Gastrocnemius medialis (tissue), 4 donors: ENCODE measurements at regions not wholly inside any gene's neighbourhood (a gene's known extent, or its start where the extent isn't known, plus 50 kb on each side); places are given as distances from the start of the nearest gene placed in this dataset.

Source experiments
- ATAC-seq, 2 donors: fragments of 150-250 bp; one replicate each; pipeline ENCODE4 v1.9.1; 2016
- DNase-seq, 2 donors: peaks; one replicate each; pipeline ENCODE4 v3.0.0-alpha.2; 2019
- H3K27ac ChIP-seq, 4 donors: fragments of 200-600 bp; sonication (generic); 1 replicate in 1 of 4; 2 replicates in 3 of 4; pipeline ENCODE4 v1.5.1; 2016 to 2018; ENCODE audit warnings: mild to moderate bottlenecking in 2 of 4, moderate library complexity in 1 of 4
- H3K27me3 ChIP-seq, 3 donors: fragments of 200-600 bp; sonication (generic) in 2 of 3; 1 replicate in 1 of 3; 2 replicates in 2 of 3; pipeline versions ENCODE4 v1.5.1 to v1.6.0; 2016 to 2019; ENCODE audit warnings: mild to moderate bottlenecking in 1 of 3, moderate library complexity in 1 of 3
- H3K36me3 ChIP-seq, 2 donors: fragments of 200-600 bp; sonication (generic) in 1 of 2; one replicate each; pipeline ENCODE4 v1.5.1; 2017 to 2018
- H3K4me1 ChIP-seq, 2 donors: fragments of 200-600 bp; sonication (generic) in 1 of 2; one replicate each; pipeline ENCODE4 v1.5.1; 2016 to 2017; ENCODE audit warnings: mild to moderate bottlenecking in 2 of 2
- H3K4me3 ChIP-seq, 4 donors: fragments of 200-600 bp; sonication (generic) in 3 of 4; 1 replicate in 1 of 4; 2 replicates in 3 of 4; pipeline ENCODE4 v1.5.1; 2016 to 2019; ENCODE audit warnings: mild to moderate bottlenecking in 2 of 4
- H3K9me3 ChIP-seq, 3 donors: fragments of 200-600 bp; sonication (generic) in 2 of 3; 1 replicate in 1 of 3; 2 replicates in 2 of 3; pipeline ENCODE4 v1.5.1; 2016 to 2019
- POLR2A ChIP-seq, 2 donors: fragments of 450-650 bp; IDR thresholded peaks; one replicate each; pipeline ENCODE4 v1.6.1; 2017; ENCODE audit warnings: antibody characterized with exemption in 2 of 2, mild to moderate bottlenecking in 2 of 2, moderate library complexity in 2 of 2
- in situ Hi-C, 4 donors: fragments of 200-750 bp; cut with MboI; loops; one replicate each; pipeline versions ENCODE4 v1.15.0 to v1.8.0; 2017; ENCODE audit warnings: low sequenced_read_pairs in 4 of 4
- intact Hi-C: fragments of 100-400 bp; cut with DNase I; formaldehyde crosslinking; loops from one replicate; pipeline ENCODE4 v1.15.1; 2023; ENCODE audit warnings: low total_unique reads
- TF ChIP-seq, protein P1 (sequence below), 5 experiments: fragments of 450-650 bp in 3 of 5; fragments of 200-600 bp in 2 of 5; sonication (generic) in 2 of 5; IDR thresholded peaks in 4 of 5; conservative IDR thresholded peaks in 1 of 5; 1 replicate in 4 of 5; 2 replicates in 1 of 5; pipeline ENCODE4 v1.5.1; 2016 to 2019; ENCODE audit warnings: antibody characterized with exemption in 5 of 5, mild to moderate bottlenecking in 3 of 5, moderate library complexity in 3 of 5

DNA sequence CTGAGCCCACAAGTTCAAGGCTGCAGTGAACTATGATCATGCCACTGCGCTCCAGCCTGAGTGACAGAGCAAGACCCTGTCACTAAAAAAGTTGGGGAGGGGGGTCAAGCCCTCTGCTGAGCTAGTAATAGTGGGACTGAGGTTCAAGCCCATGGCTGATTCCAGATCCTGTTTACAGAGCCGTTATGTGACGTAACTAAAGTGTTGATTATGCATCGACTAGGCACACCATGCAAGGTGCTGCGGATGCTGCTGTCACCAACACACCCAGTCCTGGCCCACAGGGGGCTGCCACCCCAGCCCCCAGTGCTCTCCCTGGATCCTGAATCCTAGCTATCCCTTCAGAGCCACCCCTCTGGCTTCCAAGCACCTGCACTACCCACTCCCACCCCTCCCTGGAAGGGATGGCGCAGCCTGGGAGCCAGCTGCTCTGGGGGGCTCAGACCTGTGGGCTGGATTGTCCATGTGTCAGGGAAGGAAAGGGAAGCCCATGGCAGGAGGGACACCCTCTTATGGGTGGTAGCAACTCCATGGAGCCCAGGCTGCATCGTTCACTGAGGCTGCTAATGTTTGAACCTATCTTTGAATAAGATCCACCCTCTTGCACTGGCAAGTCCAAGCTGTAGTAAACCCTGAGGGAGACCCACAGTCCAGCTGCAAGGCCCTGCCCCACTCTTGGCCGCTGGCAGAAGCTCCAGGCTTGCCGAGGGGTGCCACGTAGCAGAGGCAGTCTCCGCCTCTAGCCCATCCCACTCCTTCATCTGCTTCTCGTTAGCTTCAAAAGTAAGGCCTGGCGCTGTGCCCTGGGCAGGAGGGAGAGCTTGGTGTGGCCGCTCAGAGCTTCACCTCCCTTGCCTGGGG, 95.0 kb downstream of the SNX5 start:
- H3K27ac ChIP-seq, result peak overlapping the region in 2 of 4 donors; percentile 4 to 37
- H3K36me3 ChIP-seq, result no peaks in the 10 kb centered on the region
- no peak for TF ChIP-seq POLR2A (IDR thresholded peaks at IDR 0.05)
- TF ChIP-seq, protein P1, sequence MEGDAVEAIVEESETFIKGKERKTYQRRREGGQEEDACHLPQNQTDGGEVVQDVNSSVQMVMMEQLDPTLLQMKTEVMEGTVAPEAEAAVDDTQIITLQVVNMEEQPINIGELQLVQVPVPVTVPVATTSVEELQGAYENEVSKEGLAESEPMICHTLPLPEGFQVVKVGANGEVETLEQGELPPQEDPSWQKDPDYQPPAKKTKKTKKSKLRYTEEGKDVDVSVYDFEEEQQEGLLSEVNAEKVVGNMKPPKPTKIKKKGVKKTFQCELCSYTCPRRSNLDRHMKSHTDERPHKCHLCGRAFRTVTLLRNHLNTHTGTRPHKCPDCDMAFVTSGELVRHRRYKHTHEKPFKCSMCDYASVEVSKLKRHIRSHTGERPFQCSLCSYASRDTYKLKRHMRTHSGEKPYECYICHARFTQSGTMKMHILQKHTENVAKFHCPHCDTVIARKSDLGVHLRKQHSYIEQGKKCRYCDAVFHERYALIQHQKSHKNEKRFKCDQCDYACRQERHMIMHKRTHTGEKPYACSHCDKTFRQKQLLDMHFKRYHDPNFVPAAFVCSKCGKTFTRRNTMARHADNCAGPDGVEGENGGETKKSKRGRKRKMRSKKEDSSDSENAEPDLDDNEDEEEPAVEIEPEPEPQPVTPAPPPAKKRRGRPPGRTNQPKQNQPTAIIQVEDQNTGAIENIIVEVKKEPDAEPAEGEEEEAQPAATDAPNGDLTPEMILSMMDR (IDR thresholded peaks at IDR 0.05 in 4 of 5, conservative IDR thresholded peaks at IDR 0.05 in 1 of 5), result no peak
- in situ Hi-C loops (no loop called here), intact Hi-C loops (no loop called here)
- peaks cover 4 to 9% of the 10 kb centered on the region in 2 donors for H3K4me1 ChIP-seq
- H3K9me3 ChIP-seq, result no peaks in the 10 kb centered on the region
- DNase-seq (peak; percentile 47 to 75), ATAC-seq (peak; percentile 45 to 69)
- no peak overlapping the region for H3K4me3 ChIP-seq
- peaks cover 0 to 8% (median 4%) of the 10 kb centered on the region in 3 donors for H3K27me3 ChIP-seq

DNA sequence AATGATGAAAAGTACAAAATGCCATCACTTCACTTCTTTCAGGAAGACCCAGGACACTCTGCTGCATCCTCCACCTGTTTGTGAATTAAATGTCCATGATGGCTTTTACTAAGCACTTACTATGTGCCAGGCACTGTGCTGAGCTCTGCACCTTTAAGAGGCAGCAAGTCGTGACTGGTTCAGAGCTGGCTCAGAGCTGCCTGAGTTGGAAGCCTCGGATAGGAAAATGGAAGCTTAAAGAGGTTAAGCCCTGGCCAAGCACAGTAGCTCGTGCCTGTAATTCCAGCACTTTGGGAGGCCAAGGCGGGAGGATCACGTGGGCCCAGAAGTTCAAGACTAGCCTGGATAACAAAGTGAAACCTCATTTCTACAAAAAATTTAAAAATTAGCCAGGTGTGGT, 95.6 kb downstream of the SNX5 start:
- peaks cover 4 to 9% of the 10 kb centered on the region in 2 donors for H3K4me1 ChIP-seq
- ATAC-seq (no peak), DNase-seq (no peak)
- no peaks in the 10 kb centered on the region for H3K36me3 ChIP-seq
- in situ Hi-C loops (no loop called here), intact Hi-C loops (no loop called here)
- TF ChIP-seq, protein P1 (IDR thresholded peaks at IDR 0.05 in 4 of 5, conservative IDR thresholded peaks at IDR 0.05 in 1 of 5), result no peak
- TF ChIP-seq POLR2A (IDR thresholded peaks at IDR 0.05), result no peak
- no peak overlapping the region for H3K27ac ChIP-seq
- no peak overlapping the region for H3K4me3 ChIP-seq
- H3K9me3 ChIP-seq, result no peaks in the 10 kb centered on the region
- peaks cover 0 to 8% (median 4%) of the 10 kb centered on the region in 3 donors for H3K27me3 ChIP-seq

DNA sequence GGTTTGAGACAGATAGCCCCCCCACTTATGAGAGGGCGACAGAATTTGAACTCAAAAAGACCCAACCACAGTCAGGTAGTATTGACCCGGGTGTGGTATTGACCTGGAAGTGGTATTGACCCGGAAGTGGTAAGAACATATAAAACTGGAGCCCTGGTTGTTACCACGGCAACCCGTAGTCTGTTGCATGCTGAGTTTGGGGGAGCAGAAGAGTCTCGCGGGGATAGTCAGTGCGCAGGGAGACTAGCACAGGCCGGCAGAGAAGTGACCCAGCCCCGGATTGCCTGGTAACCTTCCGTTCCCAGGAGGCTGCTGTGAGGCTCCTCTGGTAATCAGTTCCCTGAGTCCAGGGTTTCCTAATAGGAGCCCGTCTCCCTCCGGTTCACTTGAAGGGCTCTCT, 96.2 kb downstream of the SNX5 start:
- TF ChIP-seq, protein P1 (IDR thresholded peaks at IDR 0.05 in 4 of 5, conservative IDR thresholded peaks at IDR 0.05 in 1 of 5), result no peak
- TF ChIP-seq POLR2A (IDR thresholded peaks at IDR 0.05), result no peak

DNA sequence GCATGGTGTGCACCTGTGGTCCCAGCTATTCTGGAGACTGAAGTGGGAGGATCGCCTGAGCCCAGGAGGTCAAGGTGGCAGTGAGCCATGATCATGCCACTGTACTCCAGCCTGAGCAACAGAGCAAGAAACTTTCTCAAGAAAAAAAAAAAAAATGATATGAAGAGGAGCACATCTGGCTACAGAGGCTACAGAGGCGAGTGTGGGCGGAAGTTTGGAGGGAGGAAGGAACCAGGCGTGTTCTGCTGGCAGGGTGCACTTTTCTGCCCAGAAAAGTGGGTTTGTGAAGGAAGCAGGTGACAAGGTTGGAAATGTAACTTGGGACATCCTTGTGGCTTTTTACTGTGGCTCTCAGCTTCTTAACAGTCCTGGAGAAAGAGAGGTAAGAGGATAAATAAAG, 96.7 kb downstream of the SNX5 start:
- Histone ChIP-seq H3K9me3 (no peaks in the 10 kb centered on the region), H3K4me3 (no peak overlapping the region), H3K4me1 (peaks cover 4 to 9% of the 10 kb centered on the region in 2 donors), H3K27ac (no peak overlapping the region), H3K36me3 (no peaks in the 10 kb centered on the region), H3K27me3 (peaks cover 0 to 8% (median 4%) of the 10 kb centered on the region in 3 donors)
- in situ Hi-C loops, result no loop called here
- TF ChIP-seq, protein P1 (IDR thresholded peaks at IDR 0.05 in 4 of 5, conservative IDR thresholded peaks at IDR 0.05 in 1 of 5), result no peak
- no peak for TF ChIP-seq POLR2A (IDR thresholded peaks at IDR 0.05)
- ATAC-seq (no peak), DNase-seq (no peak)
- intact Hi-C loops, result no loop called here

More for the DNA sequence above, 96.2 kb downstream of the SNX5 start:
- peaks cover 4 to 9% of the 10 kb centered on the region in 2 donors for H3K4me1 ChIP-seq
- no peak overlapping the region for H3K27ac ChIP-seq
- H3K9me3 ChIP-seq, result no peaks in the 10 kb centered on the region
- in situ Hi-C loops (no loop called here), intact Hi-C loops (no loop called here)
- ATAC-seq, result no peak
- no peak for DNase-seq
- peaks cover 0 to 8% (median 4%) of the 10 kb centered on the region in 3 donors for H3K27me3 ChIP-seq
- H3K36me3 ChIP-seq, result no peaks in the 10 kb centered on the region
- H3K4me3 ChIP-seq, result no peak overlapping the region
